HCT116 (cell line): ENCODE measurements at regions not wholly inside any gene's neighbourhood (a gene's known extent, or its start where the extent isn't known, plus 50 kb on each side); places are given as distances from the start of the nearest gene placed in this dataset.

Source experiments
- ATAC-seq: fragments of 200-7000 bp; cut with Tn5 transposase; 2 replicates; pipeline ENCODE4 v1.9.1; 2020; ENCODE audit warnings: mild to moderate bottlenecking, moderate library complexity
- BruUV-seq: library from RNA; stranded (reverse); fragments of 400-500 nt; replicated peaks from 2 replicates; lab custom pipeline; 2021; lab: Mats Ljungman, UMichigan
- CTCF ChIA-PET: fragments of 300-600 bp; sonication (Branson Sonifier 250); formaldehyde crosslinking; loops from one replicate; lab custom pipeline; 2021; ENCODE audit warnings: antibody characterized with exemption; lab: Charles Lee
- POLR2A ChIA-PET: fragments of 300-600, 350-600 bp; sonication (Branson Sonifier 250); formaldehyde crosslinking; loops from one replicate; lab custom pipeline; 2021; ENCODE audit warnings: antibody characterized with exemption; lab: Charles Lee
- RAD21 ChIA-PET, 2 experiments: fragments of 300-600 bp; sonication (Branson Sonifier 250); formaldehyde crosslinking; loops; one replicate each; lab custom pipeline; 2023; ENCODE audit warnings: low total read pairs in 2 of 2; ENCODE audit not compliant: uncharacterized antibody in 2 of 2, unreplicated experiment in 2 of 2, low non-redundant PET in 1 of 2; lab: Charles Lee
- DNase-seq: peaks from one replicate; pipeline ENCODE4 v3.0.0-alpha.2; 2010; ENCODE audit warnings: low read depth, low spot score
- H2AFZ ChIP-seq: fragments of 200-600 bp; shearing (Covaris generic), sonication (generic); 2 replicates; pipeline ENCODE4 v1.6.1; 2017; ENCODE audit warnings: low read depth, mixed run types, mixed read lengths, antibody characterized with exemption, low read length; ENCODE audit not compliant: poor library complexity, severe bottlenecking
- H3K27ac ChIP-seq: 2 replicates; pipeline ENCODE4 v1.5.1; 2012; ENCODE audit warnings: low read depth, low read length
- H3K27me3 ChIP-seq: fragments of 200-600 bp; sonication (generic); 2 replicates; pipeline ENCODE4 v1.6.1; 2016; ENCODE audit warnings: mixed run types, low read length, mixed read lengths; ENCODE audit not compliant: insufficient read depth
- H3K36me3 ChIP-seq, 2 experiments: fragments of 200-500 bp in 1 of 2; fragments of 200-600 bp in 1 of 2; sonication (Bioruptor generic) in 1 of 2; sonication (generic) in 1 of 2; 2 replicates each; pipeline versions ENCODE4 v1.5.1 to v1.6.1; 2014 to 2016; ENCODE audit warnings: low read length in 2 of 2, inconsistent platforms in 1 of 2, mixed read lengths in 1 of 2, mixed run types in 1 of 2; ENCODE audit not compliant: insufficient read depth in 2 of 2, control insufficient read depth in 1 of 2
- H3K4me1 ChIP-seq, 2 experiments: fragments of 200-600 bp in 1 of 2; sonication (generic) in 1 of 2; 2 replicates each; pipeline versions ENCODE4 v1.5.1 to v1.6.1; 2012 to 2017; ENCODE audit warnings: low read length in 2 of 2, inconsistent platforms in 1 of 2, mild to moderate bottlenecking in 1 of 2, mixed read lengths in 1 of 2, mixed run types in 1 of 2, moderate library complexity in 1 of 2; ENCODE audit not compliant: insufficient read depth in 2 of 2, control insufficient read depth in 1 of 2
- H3K4me2 ChIP-seq: fragments of 200-600 bp; sonication (generic); 2 replicates; pipeline ENCODE4 v1.6.1; 2017; ENCODE audit warnings: mixed run types, low read length, mixed read lengths
- H3K4me3 ChIP-seq, 2 experiments: fragments of 200-600 bp in 1 of 2; sonication (generic) in 1 of 2; replicated peaks in 1 of 2; 2 replicates each; pipeline ENCODE4 v1.5.1; 2011 to 2016; ENCODE audit warnings: low read length in 2 of 2, control low read depth in 1 of 2, low read depth in 1 of 2, mild to moderate bottlenecking in 1 of 2, mixed read lengths in 1 of 2, mixed run types in 1 of 2
- H3K79me2 ChIP-seq: fragments of 200-600 bp; sonication (generic); 2 replicates; pipeline ENCODE4 v1.6.1; 2017; ENCODE audit warnings: mild to moderate bottlenecking, mixed run types, low read length, moderate library complexity, mixed read lengths; ENCODE audit not compliant: insufficient read depth
- H3K9ac ChIP-seq: fragments of 200-600 bp; sonication (generic); 2 replicates; pipeline ENCODE4 v1.6.1; 2016; ENCODE audit warnings: low read length, mixed read lengths
- H3K9me2 ChIP-seq: fragments of 200-600 bp; sonication (generic), shearing (Covaris generic); 2 replicates; pipeline ENCODE4 v1.6.1; 2017; ENCODE audit warnings: mixed run types, mild to moderate bottlenecking, moderate library complexity; ENCODE audit not compliant: insufficient read depth
- H3K9me3 ChIP-seq, 2 experiments: fragments of 200-500 bp in 1 of 2; fragments of 200-600 bp in 1 of 2; sonication (Bioruptor generic) in 1 of 2; sonication (generic) in 1 of 2; 2 replicates each; pipeline ENCODE4 v1.6.1; 2014 to 2017; ENCODE audit warnings: low read length in 2 of 2, mixed read lengths in 2 of 2, inconsistent platforms in 1 of 2, low read depth in 1 of 2, mild to moderate bottlenecking in 1 of 2, mixed run types in 1 of 2, moderate library complexity in 1 of 2; ENCODE audit not compliant: control insufficient read depth in 1 of 2, insufficient read depth in 1 of 2
- H4K20me1 ChIP-seq: fragments of 200-600 bp; sonication (generic), shearing (Covaris generic); 2 replicates; pipeline ENCODE4 v1.6.1; 2017; ENCODE audit warnings: mixed run types, mild to moderate bottlenecking, moderate library complexity; ENCODE audit not compliant: insufficient read depth
- CBX3 ChIP-seq: IDR thresholded peaks from 2 replicates; pipeline ENCODE4 v1.6.1; 2012; ENCODE audit warnings: low read depth
- CEBPB ChIP-seq: IDR thresholded peaks from 2 replicates; pipeline ENCODE4 v1.6.1; 2012; ENCODE audit warnings: low read depth
- EGR1 ChIP-seq: IDR thresholded peaks from 2 replicates; pipeline ENCODE4 v1.6.1; 2012; ENCODE audit warnings: low read depth
- EZH2 ChIP-seq: fragments of 200-600 bp; sonication (generic); IDR thresholded peaks from 2 replicates; pipeline ENCODE4 v1.6.1; 2017; ENCODE audit warnings: antibody characterized with exemption, mixed run types
- EZH2phosphoT487 ChIP-seq: fragments of 200-600 bp; IDR thresholded peaks from 2 replicates; pipeline ENCODE4 v1.6.1; 2018; ENCODE audit warnings: antibody characterized with exemption, borderline replicate concordance
- FOSL1 ChIP-seq: IDR thresholded peaks from 2 replicates; pipeline ENCODE4 v1.6.1; 2012; ENCODE audit warnings: low read depth
- POLR2A ChIP-seq: IDR thresholded peaks from 2 replicates; pipeline ENCODE4 v1.7.0; 2011; ENCODE audit warnings: borderline replicate concordance; ENCODE audit not compliant: insufficient read depth, insufficient read length; ENCODE audit errors: extremely low read depth
- POLR2AphosphoS5 ChIP-seq: IDR thresholded peaks from 2 replicates; pipeline ENCODE4 v1.6.1; 2011; ENCODE audit warnings: mild to moderate bottlenecking, low read depth, low read length, moderate library complexity
- RAD21 ChIP-seq: IDR thresholded peaks from 2 replicates; pipeline ENCODE4 v1.6.1; 2012; ENCODE audit warnings: low read depth, mild to moderate bottlenecking
- SIN3A ChIP-seq: IDR thresholded peaks from 2 replicates; pipeline ENCODE4 v1.6.1; 2012; ENCODE audit warnings: low read depth
- SP1 ChIP-seq: IDR thresholded peaks from 2 replicates; pipeline ENCODE4 v1.6.1; 2012; ENCODE audit warnings: low read depth
- TCF7L2 ChIP-seq: IDR thresholded peaks from 2 replicates; pipeline ENCODE4 v1.7.0; 2011; ENCODE audit warnings: borderline replicate concordance, inconsistent platforms; ENCODE audit not compliant: insufficient read depth, insufficient read length; ENCODE audit errors: extremely low read depth
- ZBTB33 ChIP-seq: IDR thresholded peaks from 2 replicates; pipeline ENCODE4 v1.6.1; 2011; ENCODE audit warnings: mild to moderate bottlenecking, low read length, moderate library complexity; ENCODE audit not compliant: insufficient replicate concordance; ENCODE audit errors: extremely low read depth
- ZNF274 ChIP-seq: fragments of 200-500 bp; sonication (Bioruptor generic); IDR thresholded peaks from 2 replicates; pipeline ENCODE4 v1.6.1; 2014; ENCODE audit warnings: mild to moderate bottlenecking, low read depth, low read length, inconsistent platforms
- intact Hi-C: fragments of 100-400 bp; cut with micrococcal nuclease; formaldehyde crosslinking; loops from 2 replicates; pipeline ENCODE4 v1.10.0; 2022
- TF ChIP-seq, protein P1 (sequence below): IDR thresholded peaks from 2 replicates; pipeline ENCODE4 v1.6.1; 2012; ENCODE audit warnings: low read depth

DNA sequence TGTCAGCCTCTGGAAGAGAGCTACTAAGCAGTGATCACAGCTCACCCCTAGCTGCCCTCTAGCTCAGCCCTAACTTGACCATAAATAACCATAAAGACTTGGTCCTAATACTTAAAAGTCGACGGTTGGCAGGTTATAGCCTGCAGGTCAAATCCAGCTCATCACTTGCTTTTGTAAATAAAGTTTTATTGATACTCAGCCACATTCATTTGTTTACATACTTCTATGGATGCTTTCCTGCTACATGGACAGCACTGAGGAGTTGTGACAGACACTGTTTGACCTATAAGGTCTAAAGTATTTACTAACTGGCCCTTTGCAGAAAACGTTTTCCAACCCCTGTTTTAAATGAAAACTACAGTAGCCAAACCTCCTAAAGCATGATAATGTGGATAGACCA is 151.6 kb upstream of the ASIC2 start:
- no peaks in the 10 kb centered on the region for H3K9me2 ChIP-seq
- no peak overlapping the region for H3K4me2 ChIP-seq
- no peaks in the 10 kb centered on the region for H3K79me2 ChIP-seq
- no TSS peak for BruUV-seq
- POLR2A ChIA-PET = no interaction called here
- H3K4me1 ChIP-seq = no peaks in the 10 kb centered on the region
- TF ChIP-seq POLR2AphosphoS5 = no peak
- TF ChIP-seq FOSL1 = no peak
- no peak for TF ChIP-seq CBX3
- TF ChIP-seq, protein P1, sequence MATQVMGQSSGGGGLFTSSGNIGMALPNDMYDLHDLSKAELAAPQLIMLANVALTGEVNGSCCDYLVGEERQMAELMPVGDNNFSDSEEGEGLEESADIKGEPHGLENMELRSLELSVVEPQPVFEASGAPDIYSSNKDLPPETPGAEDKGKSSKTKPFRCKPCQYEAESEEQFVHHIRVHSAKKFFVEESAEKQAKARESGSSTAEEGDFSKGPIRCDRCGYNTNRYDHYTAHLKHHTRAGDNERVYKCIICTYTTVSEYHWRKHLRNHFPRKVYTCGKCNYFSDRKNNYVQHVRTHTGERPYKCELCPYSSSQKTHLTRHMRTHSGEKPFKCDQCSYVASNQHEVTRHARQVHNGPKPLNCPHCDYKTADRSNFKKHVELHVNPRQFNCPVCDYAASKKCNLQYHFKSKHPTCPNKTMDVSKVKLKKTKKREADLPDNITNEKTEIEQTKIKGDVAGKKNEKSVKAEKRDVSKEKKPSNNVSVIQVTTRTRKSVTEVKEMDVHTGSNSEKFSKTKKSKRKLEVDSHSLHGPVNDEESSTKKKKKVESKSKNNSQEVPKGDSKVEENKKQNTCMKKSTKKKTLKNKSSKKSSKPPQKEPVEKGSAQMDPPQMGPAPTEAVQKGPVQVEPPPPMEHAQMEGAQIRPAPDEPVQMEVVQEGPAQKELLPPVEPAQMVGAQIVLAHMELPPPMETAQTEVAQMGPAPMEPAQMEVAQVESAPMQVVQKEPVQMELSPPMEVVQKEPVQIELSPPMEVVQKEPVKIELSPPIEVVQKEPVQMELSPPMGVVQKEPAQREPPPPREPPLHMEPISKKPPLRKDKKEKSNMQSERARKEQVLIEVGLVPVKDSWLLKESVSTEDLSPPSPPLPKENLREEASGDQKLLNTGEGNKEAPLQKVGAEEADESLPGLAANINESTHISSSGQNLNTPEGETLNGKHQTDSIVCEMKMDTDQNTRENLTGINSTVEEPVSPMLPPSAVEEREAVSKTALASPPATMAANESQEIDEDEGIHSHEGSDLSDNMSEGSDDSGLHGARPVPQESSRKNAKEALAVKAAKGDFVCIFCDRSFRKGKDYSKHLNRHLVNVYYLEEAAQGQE = no peak
- TF ChIP-seq EGR1 = no peak
- no peak for TF ChIP-seq TCF7L2
- no peak for TF ChIP-seq ZBTB33
- no peak for TF ChIP-seq EZH2phosphoT487
- no peak for TF ChIP-seq SIN3A
- TF ChIP-seq CEBPB = no peak
- TF ChIP-seq RAD21 = no peak
- no peak for TF ChIP-seq SP1
- TF ChIP-seq POLR2A = no peak
- no peak for TF ChIP-seq ZNF274
- TF ChIP-seq EZH2 = no peak
- TF ChIP-seq, all 23 proteins: peak for 0
- Histone ChIP-seq H2AFZ (no peak overlapping the region), H3K9ac (no peak overlapping the region), H3K27ac (no peak overlapping the region), H3K9me3 (peaks cover 0 to 20% of the 10 kb centered on the region in 2 experiments; a peak in 1 of 4 replicates), H3K27me3 (no peaks in the 10 kb centered on the region), H3K36me3 (no peaks in the 10 kb centered on the region), H4K20me1 (no peaks in the 10 kb centered on the region), H3K4me3 (no peak overlapping the region)
- DNase-seq (no peak), ATAC-seq (no peak)
- intact Hi-C loops = no loop called here
- CTCF ChIA-PET = no interaction called here
- RAD21 ChIA-PET = no interaction called here
